ENCODE measurements at regions not wholly inside any gene's neighbourhood (a gene's known extent, or its start where the extent isn't known, plus 50 kb on each side); places are given as distances from the start of the nearest gene placed in this dataset.
"Not testable (repeated sequence)": the region's sequence is repeated elsewhere in the genome, so short reads cannot be mapped to it uniquely, and the experiment has no call there.

DNA sequence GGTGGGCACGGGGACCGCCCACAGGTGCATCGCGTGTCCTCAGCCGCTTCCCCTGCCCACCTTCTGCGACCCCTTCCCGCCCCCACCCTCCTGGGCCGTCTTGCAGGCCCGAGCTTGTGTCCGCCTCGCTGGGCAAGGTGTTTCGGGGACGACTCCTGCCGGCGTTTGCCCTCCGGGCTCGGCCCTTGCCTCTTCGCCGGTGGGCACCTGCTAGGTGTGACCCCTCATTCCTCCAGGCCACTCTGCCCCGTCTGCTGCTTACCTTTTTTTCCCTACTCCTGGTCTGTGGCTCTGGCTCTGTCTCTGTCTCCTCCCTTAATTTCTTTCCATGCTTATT lies 219.7 kb downstream of the RTP5 start:
- Histone ChIP-seq H3K4me3 (peak overlapping the region; percentile 98), H3K4me1 (peaks cover 17% of the 10 kb centered on the region; the same call in 2 of the 3 replicates), H3K27ac (peak overlapping the region; percentile 74 to 92; a peak in 5 of 6 replicates), H3K4me2 (peak overlapping the region; percentile 73)
- CTCF ChIA-PET; FAIRE-seq; DNase-seq (ENCODE audit: low read depth in 1 of 2, low spot score in 1 of 2); H3K9me3 ChIP-seq; POLR2A ChIA-PET: not testable (repeated sequence)
- ATAC-seq: peak; percentile 6 to 20; a peak in 3 of 6 replicates
- WGBS (ENCODE audit: missing lambda C conversion rate): 5% methylated on average over 11 of the region's 20 CpGs

DNA sequence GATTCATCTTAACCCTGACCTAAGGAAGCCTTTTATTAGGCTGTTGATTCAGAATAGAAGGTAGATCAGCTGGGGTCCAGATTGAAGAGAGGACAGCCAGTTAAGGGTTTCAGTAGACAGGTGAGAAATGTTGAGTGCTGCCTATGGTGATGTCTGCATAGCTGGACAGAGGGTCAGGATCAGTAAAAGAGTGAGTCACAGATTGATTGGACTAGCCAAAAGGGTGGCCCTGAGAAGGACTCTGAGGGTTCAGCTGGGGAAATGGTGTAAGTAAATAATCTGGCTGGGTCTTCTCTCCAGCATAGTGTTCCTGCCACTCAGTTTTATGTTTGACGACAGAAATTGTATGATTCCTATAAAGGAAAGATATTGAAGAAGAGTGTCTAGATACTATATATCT lies 227.7 kb downstream of the RTP5 start:
- H3K9me3 ChIP-seq; H3K4me1 ChIP-seq; CTCF ChIA-PET; DNase-seq (ENCODE audit: low read depth in 1 of 2, low spot score in 1 of 2); H3K4me2 ChIP-seq; FAIRE-seq; POLR2A ChIA-PET; H3K4me3 ChIP-seq; ATAC-seq; H3K27ac ChIP-seq: not testable (repeated sequence)
- WGBS (ENCODE audit: missing lambda C conversion rate): 100% methylated on average over 1 of the region's 1 CpG

DNA sequence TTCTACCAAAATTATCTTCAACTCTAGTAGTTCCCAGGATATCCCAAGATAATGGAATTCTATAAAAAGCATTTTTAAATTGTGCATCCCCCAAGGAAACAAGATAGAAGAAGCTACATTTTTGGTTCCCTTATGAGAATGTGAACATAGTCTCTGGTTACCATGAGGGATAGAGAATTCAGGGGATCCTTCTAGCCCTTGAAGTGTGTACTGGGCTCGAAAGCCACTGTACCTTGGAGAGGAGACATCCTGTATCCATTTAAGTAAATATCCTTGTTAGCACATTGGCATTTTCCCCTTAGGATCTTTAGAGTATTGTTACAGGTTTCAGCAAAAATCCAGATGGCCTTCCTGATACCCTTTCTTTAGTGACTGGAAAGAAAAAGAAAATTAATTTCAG lies 228.5 kb downstream of the RTP5 start:
- DNase-seq (ENCODE audit: low read depth in 1 of 2, low spot score in 1 of 2) (no peak), ATAC-seq (no peak), FAIRE-seq (no peak)
- no peaks in the 10 kb centered on the region for H3K9me3 ChIP-seq
- POLR2A ChIA-PET: no interaction called here
- H3K4me2 ChIP-seq: no peak overlapping the region
- no peaks in the 10 kb centered on the region for H3K4me1 ChIP-seq
- CTCF ChIA-PET: no interaction called here
- H3K4me3 ChIP-seq: no peak overlapping the region
- WGBS (ENCODE audit: missing lambda C conversion rate): 81% methylated on average over 1 of the region's 1 CpG
- H3K27ac ChIP-seq: no peak overlapping the region
- no peak for TF ChIP-seq CTCF (IDR thresholded peaks at IDR 0.05)
- no peak for TF ChIP-seq ZFP36 (IDR thresholded peaks at IDR 0.05; ENCODE audit: borderline replicate concordance, partially characterized antibody)
- TF ChIP-seq NPAS2 (CRISPR knock-in tag; IDR thresholded peaks at IDR 0.05; ENCODE audit: borderline replicate concordance): no peak
- TF ChIP-seq BHLHE40 (IDR thresholded peaks at IDR 0.05; ENCODE audit: low read depth, low read length): no peak
- no peak for TF ChIP-seq ZC3H11A (IDR thresholded peaks at IDR 0.05)
- TF ChIP-seq MYC (IDR thresholded peaks at IDR 0.05; ENCODE audit: borderline replicate concordance, low read length): no peak
- no peak for TF ChIP-seq FOXS1 (CRISPR knock-in tag; IDR thresholded peaks at IDR 0.05)
- TF ChIP-seq HOXB5 (CRISPR knock-in tag; IDR thresholded peaks at IDR 0.05): no peak
- no peak for TF ChIP-seq HEYL (CRISPR knock-in tag; IDR thresholded peaks at IDR 0.05)
- no peak for TF ChIP-seq RARB (CRISPR knock-in tag; IDR thresholded peaks at IDR 0.05)
- no peak for TF ChIP-seq ZSCAN20 (CRISPR knock-in tag; IDR thresholded peaks at IDR 0.05)
- TF ChIP-seq BCL3 (IDR thresholded peaks at IDR 0.05): no peak
- TF ChIP-seq CEBPB (IDR thresholded peaks at IDR 0.05): no peak
- no peak for TF ChIP-seq HOXB13 (CRISPR knock-in tag; IDR thresholded peaks at IDR 0.05; ENCODE audit: low read depth)
- no peak for TF ChIP-seq CBX8 (IDR thresholded peaks at IDR 0.05)

DNA sequence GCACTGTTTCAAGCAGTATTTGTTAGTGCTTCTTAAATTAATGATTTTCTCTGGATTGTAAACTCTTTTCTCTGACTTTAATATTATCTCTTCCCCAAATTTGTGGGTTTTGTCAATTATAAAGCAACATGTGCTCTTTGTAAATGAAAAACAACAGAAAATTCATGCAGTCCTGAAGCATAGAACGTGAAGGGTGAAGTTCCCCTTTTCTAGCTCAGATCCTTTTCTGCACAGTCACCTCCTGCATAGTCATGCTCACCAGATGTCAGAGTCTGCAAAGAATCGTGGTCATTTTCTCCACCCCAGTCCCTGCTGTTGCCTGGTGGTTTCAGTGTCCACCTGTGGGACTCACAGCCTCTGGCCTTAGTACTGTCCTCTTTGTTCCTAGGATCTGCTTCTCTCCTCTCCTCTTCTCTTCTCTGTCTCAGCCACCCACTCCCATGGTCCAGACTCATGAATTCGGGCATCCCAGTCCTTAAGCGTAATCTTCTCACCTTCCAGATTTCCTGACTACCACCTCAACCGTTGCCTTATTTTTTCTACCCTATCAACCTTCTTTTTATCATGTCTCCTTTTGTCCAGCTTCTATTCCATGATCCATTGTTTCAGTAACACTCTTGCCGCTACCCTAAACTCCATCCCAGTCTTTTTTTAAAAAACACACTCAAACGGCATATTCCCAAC lies 229.1 kb downstream of the RTP5 start:
- FAIRE-seq (no peak), ATAC-seq (no peak), DNase-seq (ENCODE audit: low read depth in 1 of 2, low spot score in 1 of 2) (no peak)
- WGBS (ENCODE audit: missing lambda C conversion rate): 77% methylated on average over 7 of the region's 7 CpGs
- TF ChIP-seq NFE2L2 (conservative IDR thresholded peaks at IDR 0.05; ENCODE audit: low read length) (0 out of 2 replicates have a peak, but pooled peaks have one; percentile 16), EHF (CRISPR knock-in tag; IDR thresholded peaks at IDR 0.05) (no peak)
- Histone ChIP-seq H3K4me2 (no peak overlapping the region), H3K4me3 (no peak overlapping the region), H3K9me3 (no peaks in the 10 kb centered on the region), H3K4me1 (no peaks in the 10 kb centered on the region), H3K27ac (no peak overlapping the region)
- POLR2A ChIA-PET: no interaction called here
- CTCF ChIA-PET: no interaction called here

GRCh38 chr2:242103093-242103492 lies 233.6 kb downstream of the RTP5 start:
- ATAC-seq; POLR2A ChIA-PET; H3K9me3 ChIP-seq; CTCF ChIA-PET; H3K27ac ChIP-seq; H3K4me2 ChIP-seq; DNase-seq (ENCODE audit: low read depth in 1 of 2, low spot score in 1 of 2); H3K4me3 ChIP-seq; FAIRE-seq; H3K4me1 ChIP-seq: not testable (repeated sequence)
- 95% methylated on average over 2 of the region's 2 CpGs for WGBS (ENCODE audit: missing lambda C conversion rate)

DNA sequence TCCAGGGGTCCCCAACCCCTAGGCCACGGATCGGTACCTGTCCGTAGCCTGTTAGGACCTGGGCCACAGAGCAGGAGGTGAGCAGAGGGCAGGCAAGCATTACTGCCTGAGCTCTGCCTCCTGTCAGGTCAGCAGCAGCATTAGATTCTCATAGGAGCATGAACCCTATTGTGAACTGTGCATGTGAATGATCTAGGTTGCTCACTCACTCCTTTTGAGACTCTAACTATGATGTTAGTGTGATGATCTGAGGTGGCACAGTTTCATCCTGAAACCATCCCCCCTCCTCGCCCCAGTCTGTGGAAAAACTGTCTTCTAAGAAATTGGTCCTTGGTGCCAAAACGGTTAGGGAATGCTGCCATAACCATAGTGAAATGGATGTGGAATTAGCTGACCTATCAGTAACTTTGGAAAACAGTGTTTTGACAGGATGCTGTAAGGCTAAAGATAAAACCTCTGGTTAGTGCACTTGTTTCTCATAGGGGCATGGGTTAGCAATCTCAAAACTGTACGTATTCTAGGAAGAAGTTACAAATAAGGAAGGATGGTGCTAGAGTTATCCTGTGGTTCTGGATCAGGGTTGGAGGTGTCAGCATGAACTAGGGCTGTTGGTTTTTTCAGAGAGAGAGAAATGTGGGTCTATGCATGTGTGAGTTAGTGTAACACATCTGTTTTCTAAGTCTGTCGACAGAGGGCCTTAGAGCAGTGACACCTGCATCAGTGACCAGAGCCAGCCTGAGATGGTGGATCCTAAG lies 234.8 kb downstream of the RTP5 start:
- DNase-seq (ENCODE audit: low read depth in 1 of 2, low spot score in 1 of 2); FAIRE-seq; H3K4me2 ChIP-seq; POLR2A ChIA-PET; CTCF ChIA-PET; ATAC-seq; H3K4me1 ChIP-seq; H3K27ac ChIP-seq; H3K9me3 ChIP-seq; H3K4me3 ChIP-seq: not testable (repeated sequence)
- WGBS (ENCODE audit: missing lambda C conversion rate): 89% methylated on average over 7 of the region's 7 CpGs

- H3K27ac ChIP-seq; POLR2A ChIA-PET; DNase-seq (ENCODE audit: low read depth in 1 of 2, low spot score in 1 of 2); CTCF ChIA-PET; FAIRE-seq; ATAC-seq; H3K4me1 ChIP-seq; H3K4me3 ChIP-seq; H3K4me2 ChIP-seq; H3K9me3 ChIP-seq: not testable (repeated sequence)
- WGBS (ENCODE audit: missing lambda C conversion rate): 78% methylated on average over 5 of the region's 5 CpGs
Measured at GRCh38 chr2:242107065-242107464, 237.5 kb downstream of the RTP5 start.

Data from A549 (cell line).